H1 (cell line): ENCODE measurements at regions not wholly inside any gene's neighbourhood (a gene's known extent, or its start where the extent isn't known, plus 50 kb on each side); places are given as distances from the start of the nearest gene placed in this dataset.

Experiments used
- HDAC2 ChIP-seq, 2 experiments: fragments of 300-600 bp in 1 of 2; sonication (generic) in 1 of 2; IDR thresholded peaks; 2 replicates each; pipeline ENCODE4 v1.6.1; 2011 to 2012; ENCODE audit warnings: low read depth in 2 of 2, low read length in 2 of 2, mild to moderate bottlenecking in 2 of 2, moderate library complexity in 2 of 2, borderline replicate concordance in 1 of 2, inconsistent platforms in 1 of 2
- POLR2A ChIP-seq, 2 experiments: IDR thresholded peaks; 1 replicate in 1 of 2; 2 replicates in 1 of 2; pipeline ENCODE4 v1.6.1; 2011; ENCODE audit warnings: low read depth in 2 of 2, low read length in 2 of 2, mild to moderate bottlenecking in 2 of 2; ENCODE audit errors: control extremely low read depth in 1 of 2
- RAD21 ChIP-seq, 2 experiments: IDR thresholded peaks in 1 of 2; conservative IDR thresholded peaks in 1 of 2; 2 replicates each; pipeline ENCODE4 v1.6.1; 2011; ENCODE audit warnings: low read depth in 2 of 2, low read length in 2 of 2, improper control_type of control experiment in 1 of 2, inconsistent platforms in 1 of 2, mild to moderate bottlenecking in 1 of 2, moderate library complexity in 1 of 2
- RNF2 ChIP-seq: fragments of 200-900, 300-1000 bp; sonication (generic); IDR thresholded peaks from 2 replicates; pipeline ENCODE4 v1.7.1; 2016; ENCODE audit warnings: borderline replicate concordance, low read depth, mild to moderate bottlenecking, antibody characterized with exemption, low read length; ENCODE audit not compliant: poor library complexity, severe bottlenecking; ENCODE audit errors: missing control alignments
- TF ChIP-seq, protein P1 (sequence below), 3 experiments: IDR thresholded peaks; 1 replicate in 2 of 3; 2 replicates in 1 of 3; pipeline versions ENCODE4 v1.5.1 to v1.6.1; 2011; ENCODE audit warnings: low read length in 3 of 3, mild to moderate bottlenecking in 3 of 3, inconsistent platforms in 2 of 3, low read depth in 1 of 3, moderate library complexity in 1 of 3; ENCODE audit not compliant: insufficient read depth in 1 of 3; ENCODE audit errors: control extremely low read depth in 1 of 3
- TF ChIP-seq, protein P2 (sequence below): IDR thresholded peaks from 2 replicates; pipeline ENCODE4 v1.6.1; 2012; ENCODE audit warnings: low read length, inconsistent platforms
- TF ChIP-seq, protein P3 (sequence below): IDR thresholded peaks from 2 replicates; pipeline ENCODE4 v1.6.1; 2012; ENCODE audit warnings: inconsistent platforms

DNA sequence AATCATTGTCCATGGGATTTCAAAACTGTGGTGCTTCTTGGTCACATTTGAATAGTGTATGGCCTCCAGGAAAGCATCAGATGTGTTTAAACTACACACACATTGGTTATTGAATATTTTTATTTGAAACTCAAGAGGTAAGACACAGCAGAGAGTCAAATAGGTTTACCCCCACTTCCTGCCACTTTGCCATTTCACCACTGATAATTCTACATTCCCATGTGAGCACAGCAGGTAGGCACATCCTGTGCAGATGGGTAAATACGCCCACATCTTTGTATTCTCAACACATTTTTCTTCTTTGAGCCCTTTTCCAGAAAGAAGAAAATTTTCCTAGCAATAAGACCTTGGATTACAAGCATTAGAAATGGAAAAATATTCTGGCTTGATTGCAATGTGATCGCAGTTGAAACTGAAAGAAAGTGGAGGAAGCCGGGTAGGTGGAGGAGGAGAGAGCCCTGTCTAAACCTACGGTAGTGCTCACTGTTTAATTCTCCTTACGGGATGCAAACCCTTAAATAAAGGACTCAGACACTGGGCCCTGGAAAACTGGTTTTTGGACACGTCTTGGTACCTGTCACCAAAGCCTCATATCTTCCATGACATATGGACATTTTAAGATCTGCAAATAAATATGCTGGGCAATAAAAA, 167.7 kb downstream of the COG6 start:
- TF ChIP-seq RNF2 (no peak), RAD21 (IDR thresholded peaks at IDR 0.05 in 1 of 2, conservative IDR thresholded peaks at IDR 0.05 in 1 of 2; ENCODE audit: low read depth in 2 of 2, low read length in 2 of 2) (no peak), POLR2A (IDR thresholded peaks at IDR 0.05; ENCODE audit: control extremely low read depth in 1 of 2, low read depth in 2 of 2, low read length in 2 of 2) (no peak), HDAC2 (IDR thresholded peaks at IDR 0.05; ENCODE audit: borderline replicate concordance in 1 of 2, low read depth in 2 of 2, low read length in 2 of 2) (no peak)
- TF ChIP-seq, protein P1, sequence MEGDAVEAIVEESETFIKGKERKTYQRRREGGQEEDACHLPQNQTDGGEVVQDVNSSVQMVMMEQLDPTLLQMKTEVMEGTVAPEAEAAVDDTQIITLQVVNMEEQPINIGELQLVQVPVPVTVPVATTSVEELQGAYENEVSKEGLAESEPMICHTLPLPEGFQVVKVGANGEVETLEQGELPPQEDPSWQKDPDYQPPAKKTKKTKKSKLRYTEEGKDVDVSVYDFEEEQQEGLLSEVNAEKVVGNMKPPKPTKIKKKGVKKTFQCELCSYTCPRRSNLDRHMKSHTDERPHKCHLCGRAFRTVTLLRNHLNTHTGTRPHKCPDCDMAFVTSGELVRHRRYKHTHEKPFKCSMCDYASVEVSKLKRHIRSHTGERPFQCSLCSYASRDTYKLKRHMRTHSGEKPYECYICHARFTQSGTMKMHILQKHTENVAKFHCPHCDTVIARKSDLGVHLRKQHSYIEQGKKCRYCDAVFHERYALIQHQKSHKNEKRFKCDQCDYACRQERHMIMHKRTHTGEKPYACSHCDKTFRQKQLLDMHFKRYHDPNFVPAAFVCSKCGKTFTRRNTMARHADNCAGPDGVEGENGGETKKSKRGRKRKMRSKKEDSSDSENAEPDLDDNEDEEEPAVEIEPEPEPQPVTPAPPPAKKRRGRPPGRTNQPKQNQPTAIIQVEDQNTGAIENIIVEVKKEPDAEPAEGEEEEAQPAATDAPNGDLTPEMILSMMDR (IDR thresholded peaks at IDR 0.05; ENCODE audit: control extremely low read depth in 1 of 3, insufficient read depth in 1 of 3, low read depth in 1 of 3, low read length in 3 of 3), result no peak
- TF ChIP-seq, protein P2, sequence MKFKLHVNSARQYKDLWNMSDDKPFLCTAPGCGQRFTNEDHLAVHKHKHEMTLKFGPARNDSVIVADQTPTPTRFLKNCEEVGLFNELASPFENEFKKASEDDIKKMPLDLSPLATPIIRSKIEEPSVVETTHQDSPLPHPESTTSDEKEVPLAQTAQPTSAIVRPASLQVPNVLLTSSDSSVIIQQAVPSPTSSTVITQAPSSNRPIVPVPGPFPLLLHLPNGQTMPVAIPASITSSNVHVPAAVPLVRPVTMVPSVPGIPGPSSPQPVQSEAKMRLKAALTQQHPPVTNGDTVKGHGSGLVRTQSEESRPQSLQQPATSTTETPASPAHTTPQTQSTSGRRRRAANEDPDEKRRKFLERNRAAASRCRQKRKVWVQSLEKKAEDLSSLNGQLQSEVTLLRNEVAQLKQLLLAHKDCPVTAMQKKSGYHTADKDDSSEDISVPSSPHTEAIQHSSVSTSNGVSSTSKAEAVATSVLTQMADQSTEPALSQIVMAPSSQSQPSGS, result no peak
- TF ChIP-seq, protein P3, sequence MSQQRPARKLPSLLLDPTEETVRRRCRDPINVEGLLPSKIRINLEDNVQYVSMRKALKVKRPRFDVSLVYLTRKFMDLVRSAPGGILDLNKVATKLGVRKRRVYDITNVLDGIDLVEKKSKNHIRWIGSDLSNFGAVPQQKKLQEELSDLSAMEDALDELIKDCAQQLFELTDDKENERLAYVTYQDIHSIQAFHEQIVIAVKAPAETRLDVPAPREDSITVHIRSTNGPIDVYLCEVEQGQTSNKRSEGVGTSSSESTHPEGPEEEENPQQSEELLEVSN, result no peak
